ENCODE measurements at regions not wholly inside any gene's neighbourhood (a gene's known extent, or its start where the extent isn't known, plus 50 kb on each side); places are given as distances from the start of the nearest gene placed in this dataset.
"Not testable (repeated sequence)": the region's sequence is repeated elsewhere in the genome, so short reads cannot be mapped to it uniquely, and the experiment has no call there.

- DNase-seq, result not testable (repeated sequence)
These were observed 143.0 kb downstream of the SPATA31A6 start for GRCh38 chr9:42326482-42326881.

- not testable (repeated sequence) for DNase-seq
These were observed 151.9 kb downstream of the SPATA31A6 start for GRCh38 chr9:42335342-42335741.

- not testable (repeated sequence) for DNase-seq
These were observed 152.7 kb downstream of the SPATA31A6 start for GRCh38 chr9:42335984-42336657.

- not testable (repeated sequence) for DNase-seq
These were observed 154.8 kb downstream of the SPATA31A6 start for GRCh38 chr9:42338275-42338674.

GRCh38 chr9:42339671-42340434, 156.4 kb downstream of the SPATA31A6 start:
- DNase-seq, result not testable (repeated sequence)

GRCh38 chr9:42340435-42340723, 156.9 kb downstream of the SPATA31A6 start:
- DNase-seq, result not testable (repeated sequence)

- DNase-seq, result not testable (repeated sequence)
These were observed 158.4 kb downstream of the SPATA31A6 start for GRCh38 chr9:42341860-42342259.

- DNase-seq, result not testable (repeated sequence)
These were observed 158.8 kb downstream of the SPATA31A6 start for GRCh38 chr9:42342297-42342696.

GRCh38 chr9:42344508-42344907, 161.0 kb downstream of the SPATA31A6 start:
- not testable (repeated sequence) for DNase-seq

- DNase-seq, result not testable (repeated sequence)
These were observed 163.5 kb downstream of the SPATA31A6 start for GRCh38 chr9:42346916-42347315.

- not testable (repeated sequence) for DNase-seq
These were observed 165.7 kb downstream of the SPATA31A6 start for GRCh38 chr9:42349181-42349580.

GRCh38 chr9:42350412-42350811, 167.0 kb downstream of the SPATA31A6 start:
- not testable (repeated sequence) for DNase-seq

GRCh38 chr9:42357604-42358373, 174.3 kb downstream of the SPATA31A6 start:
- DNase-seq, result not testable (repeated sequence)

GRCh38 chr9:42358626-42359247, 175.3 kb downstream of the SPATA31A6 start:
- not testable (repeated sequence) for DNase-seq

- not testable (repeated sequence) for DNase-seq
These were observed 181.2 kb downstream of the SPATA31A6 start for GRCh38 chr9:42364410-42365243.

- DNase-seq, result not testable (repeated sequence)
These were observed 181.9 kb downstream of the SPATA31A6 start for GRCh38 chr9:42365244-42365945.

GRCh38 chr9:42368279-42368881, 184.9 kb downstream of the SPATA31A6 start:
- not testable (repeated sequence) for DNase-seq

- DNase-seq, result not testable (repeated sequence)
These were observed 186.7 kb downstream of the SPATA31A6 start for GRCh38 chr9:42370172-42370571.

- not testable (repeated sequence) for DNase-seq
These were observed 188.0 kb downstream of the SPATA31A6 start for GRCh38 chr9:42371417-42371816.

- DNase-seq, result not testable (repeated sequence)
These were observed 194.3 kb downstream of the SPATA31A6 start for GRCh38 chr9:42377530-42378417.

All from hippocampal formation (tissue), 2 donors.